ENCODE measurements at regions not wholly inside any gene's neighbourhood (a gene's known extent, or its start where the extent isn't known, plus 50 kb on each side); places are given as distances from the start of the nearest gene placed in this dataset.

GRCh38 chr3:135456108-135456790, 509.3 kb upstream of the PPP2R3A start:
- no peak overlapping the region for H3K27ac ChIP-seq
- intact Hi-C loops (cut with DNase I): no loop called here
- H3K4me1 ChIP-seq: no peaks in the 10 kb centered on the region
- 22 to 49% methylated on average over 15 of the region's 15 CpGs for WGBS, 2 donors
- peaks cover 0 to 5% (median 0%) of the 10 kb centered on the region in 3 donors for H3K27me3 ChIP-seq
- H3K9me3 ChIP-seq: no peaks in the 10 kb centered on the region
- no peak overlapping the region for H3K4me3 ChIP-seq
- DNase-seq: no peak
- TF ChIP-seq EP300 (IDR thresholded peaks at IDR 0.05) (no peak), POLR2A (IDR thresholded peaks at IDR 0.05) (no peak), CTCF (IDR thresholded peaks at IDR 0.05) (no peak), POLR2AphosphoS5 (IDR thresholded peaks at IDR 0.05) (no peak)
- H3K36me3 ChIP-seq: no peaks in the 10 kb centered on the region

GRCh38 chr3:135458541-135459322, 506.8 kb upstream of the PPP2R3A start:
- WGBS, 2 donors: 59 to 74% methylated on average over 10 of the region's 10 CpGs
- Histone ChIP-seq H3K4me3 (no peak overlapping the region), H3K27me3 (peaks cover 0 to 5% (median 0%) of the 10 kb centered on the region in 3 donors), H3K36me3 (no peaks in the 10 kb centered on the region), H3K4me1 (no peaks in the 10 kb centered on the region), H3K9me3 (no peaks in the 10 kb centered on the region), H3K27ac (no peak overlapping the region)
- no peak for DNase-seq
- TF ChIP-seq EP300 (IDR thresholded peaks at IDR 0.05) (no peak), CTCF (IDR thresholded peaks at IDR 0.05) (no peak), POLR2A (IDR thresholded peaks at IDR 0.05) (no peak), POLR2AphosphoS5 (IDR thresholded peaks at IDR 0.05) (no peak)
- intact Hi-C loops (cut with DNase I): no loop called here

GRCh38 chr3:135460273-135460672, 505.3 kb upstream of the PPP2R3A start:
- WGBS, 2 donors: 52 to 61% methylated on average over 1 of the region's 1 CpG
- Histone ChIP-seq H3K9me3 (no peaks in the 10 kb centered on the region), H3K4me3 (no peak overlapping the region), H3K36me3 (no peaks in the 10 kb centered on the region), H3K27ac (no peak overlapping the region), H3K27me3 (peaks cover 0 to 5% (median 0%) of the 10 kb centered on the region in 3 donors), H3K4me1 (no peaks in the 10 kb centered on the region)
- intact Hi-C loops (cut with DNase I): no loop called here
- no peak for TF ChIP-seq CTCF (IDR thresholded peaks at IDR 0.05)
- no peak for TF ChIP-seq POLR2AphosphoS5 (IDR thresholded peaks at IDR 0.05)
- no peak for TF ChIP-seq EP300 (IDR thresholded peaks at IDR 0.05)
- no peak for TF ChIP-seq POLR2A (IDR thresholded peaks at IDR 0.05)
- DNase-seq: no peak

GRCh38 chr3:135471911-135472310, 493.6 kb upstream of the PPP2R3A start:
- Histone ChIP-seq H3K9me3 (no peaks in the 10 kb centered on the region), H3K36me3 (no peaks in the 10 kb centered on the region), H3K4me3 (no peak overlapping the region), H3K4me1 (no peaks in the 10 kb centered on the region), H3K27ac (no peak overlapping the region), H3K27me3 (no peaks in the 10 kb centered on the region)
- no peak for TF ChIP-seq CTCF (IDR thresholded peaks at IDR 0.05)
- TF ChIP-seq EP300 (IDR thresholded peaks at IDR 0.05): no peak
- no peak for TF ChIP-seq POLR2AphosphoS5 (IDR thresholded peaks at IDR 0.05)
- TF ChIP-seq POLR2A (IDR thresholded peaks at IDR 0.05): no peak
- intact Hi-C loops (cut with DNase I): no loop called here
- WGBS, 2 donors: 84 to 88% methylated on average over 1 of the region's 1 CpG
- no peak for DNase-seq

Data from sigmoid colon (tissue), 6 donors.